ENCODE measurements at regions not wholly inside any gene's neighbourhood (a gene's known extent, or its start where the extent isn't known, plus 50 kb on each side); places are given as distances from the start of the nearest gene placed in this dataset.

DNA sequence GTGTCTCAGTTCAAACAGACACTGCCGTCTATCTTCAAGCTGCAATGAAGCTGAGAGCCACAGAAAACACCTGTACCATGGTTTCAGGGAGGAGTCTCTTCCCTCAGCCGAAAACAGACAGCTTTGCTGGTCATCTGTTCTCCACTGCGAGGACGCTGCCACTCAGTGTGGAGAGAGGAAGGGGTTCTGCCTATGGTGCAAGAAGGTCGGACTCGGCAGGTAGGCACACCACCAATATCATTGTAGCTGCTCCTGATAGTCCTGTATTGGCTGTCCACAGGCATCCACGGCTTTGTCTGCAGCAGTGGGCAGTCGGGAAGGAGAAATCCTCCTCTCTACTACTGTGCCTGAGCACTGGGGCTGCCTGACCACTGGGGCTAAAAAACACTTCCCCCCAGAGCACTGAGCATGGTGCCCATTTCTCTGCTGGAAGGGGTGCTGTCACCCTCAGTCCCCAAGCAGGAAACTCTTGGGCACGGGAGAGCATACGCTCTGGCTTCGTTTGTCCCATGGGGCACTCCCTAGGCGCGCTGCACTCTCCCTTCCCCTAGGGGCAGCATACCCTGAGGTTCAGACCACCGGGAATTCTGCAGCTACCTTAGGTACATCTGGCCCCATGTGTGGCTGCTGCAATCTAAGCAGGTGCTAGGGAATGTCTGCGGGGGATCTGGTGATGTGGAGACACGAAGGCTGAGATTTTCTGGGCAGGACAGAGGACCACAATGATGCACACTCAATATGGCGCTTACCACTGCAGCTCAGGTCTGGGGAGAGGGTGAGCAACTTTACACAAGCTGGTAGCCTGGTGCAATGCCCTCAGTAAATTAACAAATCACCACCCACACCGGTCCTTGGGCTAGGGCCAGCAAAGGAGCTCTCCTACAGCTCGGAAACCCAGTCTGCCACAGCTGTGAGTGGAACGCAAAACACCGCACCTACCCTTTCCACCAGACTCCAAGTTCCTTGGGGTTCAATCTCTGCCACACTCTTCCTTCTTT, 880.9 kb upstream of the SEMA6A start:
- Mint-ChIP-seq H3K27ac (ENCODE audit: low read depth, unreplicated experiment) (no peak overlapping the region), H3K4me3 (ENCODE audit: unreplicated experiment) (no peak overlapping the region), H3K36me3 (ENCODE audit: insufficient read depth, unreplicated experiment) (no peaks in the 10 kb centered on the region), H3K4me1 (ENCODE audit: insufficient read depth, unreplicated experiment) (no peaks in the 10 kb centered on the region), H3K27me3 (ENCODE audit: insufficient read depth, unreplicated experiment) (no peaks in the 10 kb centered on the region), H3K9me3 (ENCODE audit: unreplicated experiment) (peaks cover 7% of the 10 kb centered on the region)
- DNase-seq (ENCODE audit: unreplicated experiment), result no peak
- TF ChIP-seq, protein P1, sequence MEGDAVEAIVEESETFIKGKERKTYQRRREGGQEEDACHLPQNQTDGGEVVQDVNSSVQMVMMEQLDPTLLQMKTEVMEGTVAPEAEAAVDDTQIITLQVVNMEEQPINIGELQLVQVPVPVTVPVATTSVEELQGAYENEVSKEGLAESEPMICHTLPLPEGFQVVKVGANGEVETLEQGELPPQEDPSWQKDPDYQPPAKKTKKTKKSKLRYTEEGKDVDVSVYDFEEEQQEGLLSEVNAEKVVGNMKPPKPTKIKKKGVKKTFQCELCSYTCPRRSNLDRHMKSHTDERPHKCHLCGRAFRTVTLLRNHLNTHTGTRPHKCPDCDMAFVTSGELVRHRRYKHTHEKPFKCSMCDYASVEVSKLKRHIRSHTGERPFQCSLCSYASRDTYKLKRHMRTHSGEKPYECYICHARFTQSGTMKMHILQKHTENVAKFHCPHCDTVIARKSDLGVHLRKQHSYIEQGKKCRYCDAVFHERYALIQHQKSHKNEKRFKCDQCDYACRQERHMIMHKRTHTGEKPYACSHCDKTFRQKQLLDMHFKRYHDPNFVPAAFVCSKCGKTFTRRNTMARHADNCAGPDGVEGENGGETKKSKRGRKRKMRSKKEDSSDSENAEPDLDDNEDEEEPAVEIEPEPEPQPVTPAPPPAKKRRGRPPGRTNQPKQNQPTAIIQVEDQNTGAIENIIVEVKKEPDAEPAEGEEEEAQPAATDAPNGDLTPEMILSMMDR (IDR thresholded peaks at IDR 0.05; ENCODE audit: unreplicated experiment), result no peak
- POLR2A ChIA-PET, result no interaction called here
- no TSS peak for BruUV-seq (replicated peaks)
- intact Hi-C loops (cut with micrococcal nuclease), result no loop called here
- CTCF ChIA-PET, result interaction anchor here (0.6 to 1.8 kb wide), 11 partner anchors 15 to 1347 kb away, joined by 3 to 8 read pairs (median 3); no protein-coding TSS in a partner anchor

DNA sequence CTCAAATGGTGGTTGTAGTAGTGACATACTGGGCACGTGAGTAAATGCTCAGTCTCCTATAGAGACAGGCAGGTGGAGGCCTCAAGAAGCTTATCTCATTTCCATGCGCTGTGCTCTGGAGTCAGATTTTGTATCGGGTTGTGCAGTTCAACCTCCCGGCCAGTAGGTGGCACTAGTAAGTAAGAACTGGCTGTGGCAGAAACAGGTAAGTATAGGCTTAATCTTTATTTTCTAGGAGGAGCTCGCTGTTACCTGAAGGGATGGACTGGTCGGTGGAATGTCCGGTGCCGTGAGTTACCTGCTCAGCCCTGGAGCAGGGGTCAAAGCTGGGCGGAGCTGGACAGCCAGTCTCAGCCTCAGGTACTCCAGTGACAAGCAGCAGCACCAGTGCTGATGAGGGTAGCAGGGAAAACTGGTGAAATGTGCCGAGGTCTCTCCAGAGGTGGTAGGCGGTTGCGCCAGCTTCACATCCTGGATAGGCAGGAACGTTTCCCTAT, 880.1 kb upstream of the SEMA6A start:
- Mint-ChIP-seq H3K9me3 (ENCODE audit: unreplicated experiment) (peaks cover 7% of the 10 kb centered on the region), H3K36me3 (ENCODE audit: insufficient read depth, unreplicated experiment) (no peaks in the 10 kb centered on the region), H3K27ac (ENCODE audit: low read depth, unreplicated experiment) (no peak overlapping the region), H3K4me1 (ENCODE audit: insufficient read depth, unreplicated experiment) (no peaks in the 10 kb centered on the region), H3K4me3 (ENCODE audit: unreplicated experiment) (no peak overlapping the region), H3K27me3 (ENCODE audit: insufficient read depth, unreplicated experiment) (no peaks in the 10 kb centered on the region)
- POLR2A ChIA-PET, result no interaction called here
- peak; percentile 25 for DNase-seq (ENCODE audit: unreplicated experiment)
- intact Hi-C loops (cut with micrococcal nuclease), result no loop called here
- TF ChIP-seq, protein P1 (IDR thresholded peaks at IDR 0.05; ENCODE audit: unreplicated experiment), result peak; percentile 45
- CTCF ChIA-PET, result interaction anchor here (0.5 to 1.8 kb wide), 14 partner anchors 15 to 1406 kb away, joined by 3 to 8 read pairs (median 3); no protein-coding TSS in a partner anchor
- no TSS peak for BruUV-seq (replicated peaks)

DNA sequence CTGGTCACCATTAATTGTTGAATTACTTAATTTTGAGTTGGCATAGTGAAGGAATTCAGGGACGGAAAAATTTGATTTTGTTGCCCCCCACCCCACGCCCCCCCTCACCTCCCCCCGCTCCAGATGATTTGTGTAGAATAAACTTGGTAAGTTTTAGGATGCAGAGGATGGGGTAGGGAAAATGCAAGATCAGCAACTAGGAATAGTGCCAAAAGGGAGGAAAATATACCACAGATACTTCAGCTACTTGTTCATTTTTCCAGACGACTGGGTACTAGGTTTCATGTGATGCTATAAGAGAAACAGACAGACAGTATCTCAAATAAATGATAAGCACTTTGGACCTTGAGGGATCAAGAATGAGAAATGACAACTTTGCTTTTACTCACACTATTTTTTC, 862.2 kb upstream of the SEMA6A start:
- TF ChIP-seq, protein P1 (IDR thresholded peaks at IDR 0.05; ENCODE audit: unreplicated experiment), result no peak
- POLR2A ChIA-PET, result no interaction called here
- Mint-ChIP-seq H3K27me3 (ENCODE audit: insufficient read depth, unreplicated experiment) (no peaks in the 10 kb centered on the region), H3K4me3 (ENCODE audit: unreplicated experiment) (no peak overlapping the region), H3K4me1 (ENCODE audit: insufficient read depth, unreplicated experiment) (no peaks in the 10 kb centered on the region), H3K36me3 (ENCODE audit: insufficient read depth, unreplicated experiment) (no peaks in the 10 kb centered on the region), H3K27ac (ENCODE audit: low read depth, unreplicated experiment) (no peak overlapping the region), H3K9me3 (ENCODE audit: unreplicated experiment) (no peaks in the 10 kb centered on the region)
- CTCF ChIA-PET, result interaction anchor here (0.6 kb wide), 1 partner anchor 166 kb away, joined by 4 read pairs; no protein-coding TSS in a partner anchor
- no peak for DNase-seq (ENCODE audit: unreplicated experiment)
- no TSS peak for BruUV-seq (replicated peaks)
- intact Hi-C loops (cut with micrococcal nuclease), result no loop called here

DNA sequence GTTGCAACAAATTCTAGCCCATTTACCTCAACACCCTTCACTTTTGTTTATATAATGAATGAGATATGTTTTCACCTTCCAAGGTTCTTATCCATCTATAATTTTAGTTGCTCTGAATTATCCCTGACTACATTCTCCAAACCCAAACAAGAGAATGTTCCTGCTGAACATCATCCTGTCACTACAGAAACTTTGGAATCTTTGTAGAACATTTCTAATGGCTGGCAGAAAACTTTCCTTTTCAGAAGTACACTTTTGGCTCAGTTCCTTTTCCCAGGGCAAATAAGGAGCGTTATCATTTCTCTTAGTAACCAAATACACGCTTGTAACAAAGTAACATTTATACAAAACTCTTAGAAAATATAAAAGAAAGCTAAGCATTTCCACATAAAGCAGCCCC, 860.6 kb upstream of the SEMA6A start:
- no peaks in the 10 kb centered on the region for H3K36me3 Mint-ChIP-seq (ENCODE audit: insufficient read depth, unreplicated experiment)
- no peak overlapping the region for H3K27ac Mint-ChIP-seq (ENCODE audit: low read depth, unreplicated experiment)
- CTCF ChIA-PET, result interaction anchor here (2.3 kb wide), 1 partner anchor 19 kb away, joined by 7 read pairs; no protein-coding TSS in a partner anchor
- POLR2A ChIA-PET, result no interaction called here
- DNase-seq (ENCODE audit: unreplicated experiment), result no peak
- no peaks in the 10 kb centered on the region for H3K4me1 Mint-ChIP-seq (ENCODE audit: insufficient read depth, unreplicated experiment)
- no peaks in the 10 kb centered on the region for H3K9me3 Mint-ChIP-seq (ENCODE audit: unreplicated experiment)
- no peaks in the 10 kb centered on the region for H3K27me3 Mint-ChIP-seq (ENCODE audit: insufficient read depth, unreplicated experiment)
- intact Hi-C loops (cut with micrococcal nuclease), result no loop called here
- TF ChIP-seq, protein P1 (IDR thresholded peaks at IDR 0.05; ENCODE audit: unreplicated experiment), result no peak
- H3K4me3 Mint-ChIP-seq (ENCODE audit: unreplicated experiment), result no peak overlapping the region
- BruUV-seq (replicated peaks), result no TSS peak
